ENCODE measurements at regions not wholly inside any gene's neighbourhood (a gene's known extent, or its start where the extent isn't known, plus 50 kb on each side); places are given as distances from the start of the nearest gene placed in this dataset.

DNA sequence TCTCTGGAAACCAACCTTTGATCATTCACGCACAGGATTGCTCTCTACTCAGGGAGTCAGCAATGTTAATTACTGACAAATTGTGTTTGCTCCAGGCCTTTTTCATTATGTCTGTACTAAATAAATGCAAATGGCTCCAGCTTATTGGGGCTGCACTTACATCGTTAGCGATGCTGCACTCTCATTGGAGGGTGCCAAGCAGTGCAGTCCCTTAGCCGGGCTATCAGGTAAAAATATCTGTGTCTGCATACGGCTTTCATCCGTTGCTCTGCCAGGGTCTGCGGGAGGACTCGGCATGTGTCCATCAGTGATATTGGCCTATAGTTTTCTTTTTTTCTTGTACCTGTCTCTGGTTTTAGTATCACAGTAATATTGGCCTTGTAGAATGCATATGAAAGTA is 471.5 kb upstream of the CADM2 start:
- TF ChIP-seq, protein P1, sequence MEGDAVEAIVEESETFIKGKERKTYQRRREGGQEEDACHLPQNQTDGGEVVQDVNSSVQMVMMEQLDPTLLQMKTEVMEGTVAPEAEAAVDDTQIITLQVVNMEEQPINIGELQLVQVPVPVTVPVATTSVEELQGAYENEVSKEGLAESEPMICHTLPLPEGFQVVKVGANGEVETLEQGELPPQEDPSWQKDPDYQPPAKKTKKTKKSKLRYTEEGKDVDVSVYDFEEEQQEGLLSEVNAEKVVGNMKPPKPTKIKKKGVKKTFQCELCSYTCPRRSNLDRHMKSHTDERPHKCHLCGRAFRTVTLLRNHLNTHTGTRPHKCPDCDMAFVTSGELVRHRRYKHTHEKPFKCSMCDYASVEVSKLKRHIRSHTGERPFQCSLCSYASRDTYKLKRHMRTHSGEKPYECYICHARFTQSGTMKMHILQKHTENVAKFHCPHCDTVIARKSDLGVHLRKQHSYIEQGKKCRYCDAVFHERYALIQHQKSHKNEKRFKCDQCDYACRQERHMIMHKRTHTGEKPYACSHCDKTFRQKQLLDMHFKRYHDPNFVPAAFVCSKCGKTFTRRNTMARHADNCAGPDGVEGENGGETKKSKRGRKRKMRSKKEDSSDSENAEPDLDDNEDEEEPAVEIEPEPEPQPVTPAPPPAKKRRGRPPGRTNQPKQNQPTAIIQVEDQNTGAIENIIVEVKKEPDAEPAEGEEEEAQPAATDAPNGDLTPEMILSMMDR (IDR thresholded peaks at IDR 0.05), result no peak
- no peak for TF ChIP-seq POLR2A (IDR thresholded peaks at IDR 0.05)

Measured in Peyer's patch (tissue), 4 donors.